Keratinocyte (primary cell): ENCODE measurements at regions not wholly inside any gene's neighbourhood (a gene's known extent, or its start where the extent isn't known, plus 50 kb on each side); places are given as distances from the start of the nearest gene placed in this dataset.

Experiments used
- DNase-seq: peaks from one replicate; pipeline ENCODE4 v3.0.0-alpha.2; 2011; ENCODE audit warnings: low read depth, missing footprints, low spot score
- FAIRE-seq: peaks from 2 replicates; lab custom pipeline; 2011; peaks lifted over from hg19 to GRCh38; lab: Jason Lieb, UNC
- H2AFZ ChIP-seq: 2 replicates; pipeline ENCODE4 v1.6.0; 2012; ENCODE audit warnings: low read length, control low read depth, inconsistent platforms; ENCODE audit not compliant: control insufficient read depth
- H3K27ac ChIP-seq: 2 replicates; pipeline ENCODE4 v1.5.1; 2011; ENCODE audit warnings: low read length; ENCODE audit not compliant: control insufficient read depth, insufficient read depth
- H3K27me3 ChIP-seq: 3 replicates; pipeline ENCODE4 v1.6.0; 2011; ENCODE audit warnings: low read length; ENCODE audit not compliant: control insufficient read depth, insufficient read depth; ENCODE audit errors: extremely low read depth
- H3K36me3 ChIP-seq, 2 experiments: 2 replicates in 1 of 2; 3 replicates in 1 of 2; pipeline ENCODE4 v1.5.1; 2011; ENCODE audit warnings: low read length in 2 of 2, mild to moderate bottlenecking in 1 of 2; ENCODE audit not compliant: control insufficient read depth in 2 of 2, insufficient read depth in 2 of 2; ENCODE audit errors: extremely low read depth in 1 of 2
- H3K4me1 ChIP-seq: 3 replicates; pipeline ENCODE4 v1.5.1; 2011; ENCODE audit warnings: low read length; ENCODE audit not compliant: control insufficient read depth, insufficient read depth; ENCODE audit errors: extremely low read depth
- H3K4me2 ChIP-seq: 3 replicates; pipeline ENCODE4 v1.6.0; 2011; ENCODE audit warnings: low read depth, low read length; ENCODE audit not compliant: control insufficient read depth, insufficient read depth; ENCODE audit errors: extremely low read depth
- H3K4me3 ChIP-seq, 3 experiments: fragments of 200-600 bp in 1 of 3; sonication (generic) in 1 of 3; 2 replicates in 2 of 3; 3 replicates in 1 of 3; pipeline ENCODE4 v1.5.1; 2011 to 2016; ENCODE audit warnings: low read length in 3 of 3, mild to moderate bottlenecking in 3 of 3, control low read depth in 2 of 3, inconsistent platforms in 1 of 3, low read depth in 1 of 3, mixed read lengths in 1 of 3, mixed run types in 1 of 3, moderate library complexity in 1 of 3; ENCODE audit not compliant: control insufficient read depth in 2 of 3, insufficient read depth in 2 of 3; ENCODE audit errors: extremely low read depth in 1 of 3
- H3K79me2 ChIP-seq: 2 replicates; pipeline ENCODE4 v1.6.0; 2012; ENCODE audit warnings: low read length; ENCODE audit not compliant: control insufficient read depth, insufficient read depth
- H3K9ac ChIP-seq: 3 replicates; pipeline ENCODE4 v1.6.0; 2011; ENCODE audit warnings: low read length; ENCODE audit not compliant: control insufficient read depth, insufficient read depth; ENCODE audit errors: extremely low read depth
- H3K9me1 ChIP-seq: 3 replicates; pipeline ENCODE4 v1.6.0; 2011; ENCODE audit warnings: low read length; ENCODE audit not compliant: control insufficient read depth, insufficient read depth; ENCODE audit errors: extremely low read depth
- H3K9me3 ChIP-seq: 2 replicates; pipeline ENCODE4 v1.5.1; 2012; ENCODE audit warnings: low read depth, low read length; ENCODE audit not compliant: control insufficient read depth
- H4K20me1 ChIP-seq: 3 replicates; pipeline ENCODE4 v1.6.0; 2011; ENCODE audit warnings: low read length; ENCODE audit not compliant: control insufficient read depth, insufficient read depth; ENCODE audit errors: extremely low read depth
- CTCF ChIP-seq, 3 experiments: IDR thresholded peaks in 1 of 3; conservative IDR thresholded peaks in 1 of 3; optimal IDR thresholded peaks in 1 of 3; 2 replicates in 2 of 3; 3 replicates in 1 of 3; pipeline versions ENCODE3 to v1.5.1; 2011; ENCODE audit warnings: low read length in 3 of 3, mild to moderate bottlenecking in 3 of 3, moderate library complexity in 2 of 3, control low read depth in 1 of 3, inconsistent platforms in 1 of 3; ENCODE audit not compliant: insufficient read depth in 2 of 3; ENCODE audit errors: extremely low read depth in 1 of 3
- EZH2 ChIP-seq: IDR thresholded peaks from one replicate; pipeline ENCODE4 v1.6.1; 2012; ENCODE audit warnings: inconsistent platforms, mild to moderate bottlenecking, low read length, moderate library complexity
- dilution Hi-C: fragments of 300-500 bp; cut with MboI; formaldehyde crosslinking; loops from one replicate; pipeline ENCODE4 v1.7.0; 2020; ENCODE audit warnings: low sequenced_read_pairs; ENCODE audit not compliant: extremely low pct_ligation_motif_present

GRCh38 chr10:109620396-109620795 lies 302.9 kb downstream of the XPNPEP1 start:
- Histone ChIP-seq H3K4me3 (no peak overlapping the region), H3K4me1 (no peaks in the 10 kb centered on the region), H3K36me3 (no peaks in the 10 kb centered on the region), H3K4me2 (no peak overlapping the region), H4K20me1 (no peaks in the 10 kb centered on the region), H2AFZ (no peak overlapping the region), H3K27ac (no peak overlapping the region), H3K27me3 (no peaks in the 10 kb centered on the region), H3K9me1 (no peaks in the 10 kb centered on the region), H3K79me2 (no peaks in the 10 kb centered on the region), H3K9ac (no peak overlapping the region), H3K9me3 (no peaks in the 10 kb centered on the region)
- FAIRE-seq = no peak
- DNase-seq = no peak
- dilution Hi-C loops = no loop called here
- TF ChIP-seq CTCF (optimal IDR thresholded peaks at IDR 0.05 in 1 of 3, IDR thresholded peaks at IDR 0.05 in 1 of 3, conservative IDR thresholded peaks at IDR 0.05 in 1 of 3; ENCODE audit: extremely low read depth in 1 of 3, insufficient read depth in 2 of 3, low read length in 3 of 3) (no peak), EZH2 (no peak)

- Histone ChIP-seq H3K9ac (no peak overlapping the region), H2AFZ (no peak overlapping the region), H3K4me3 (no peak overlapping the region), H3K27ac (no peak overlapping the region), H3K36me3 (no peaks in the 10 kb centered on the region), H3K9me1 (no peaks in the 10 kb centered on the region), H3K4me2 (no peak overlapping the region), H3K4me1 (no peaks in the 10 kb centered on the region), H3K79me2 (no peaks in the 10 kb centered on the region), H4K20me1 (no peaks in the 10 kb centered on the region), H3K9me3 (no peaks in the 10 kb centered on the region), H3K27me3 (no peaks in the 10 kb centered on the region)
- FAIRE-seq = no peak
- no peak for DNase-seq
- no peak for TF ChIP-seq CTCF (optimal IDR thresholded peaks at IDR 0.05 in 1 of 3, IDR thresholded peaks at IDR 0.05 in 1 of 3, conservative IDR thresholded peaks at IDR 0.05 in 1 of 3; ENCODE audit: extremely low read depth in 1 of 3, insufficient read depth in 2 of 3, low read length in 3 of 3)
- no peak for TF ChIP-seq EZH2
- dilution Hi-C loops = no loop called here
These were observed 303.4 kb downstream of the XPNPEP1 start for GRCh38 chr10:109619914-109620313.
